ENCODE measurements at regions not wholly inside any gene's neighbourhood (a gene's known extent, or its start where the extent isn't known, plus 50 kb on each side); places are given as distances from the start of the nearest gene placed in this dataset.
A peak's percentile ranks its signal among the peaks of the same experiment; 100 is the strongest.

GRCh38 chr3:126292318-126293070 is 64.7 kb downstream of the KLF15 start:
- Histone ChIP-seq H3K9ac (no peak overlapping the region), H3K79me2 (ENCODE audit: low read depth) (no peaks in the 10 kb centered on the region), H3K27me3 (peaks cover 28% of the 10 kb centered on the region), H3K4me3 (no peak overlapping the region), H3K4me1 (peaks cover 25% of the 10 kb centered on the region), H3K27ac (no peak overlapping the region), H4K20me1 (ENCODE audit: low read depth) (no peaks in the 10 kb centered on the region), H3K36me3 (no peaks in the 10 kb centered on the region), H3K9me3 (ENCODE audit: low read depth) (no peaks in the 10 kb centered on the region), H3K4me2 (no peak overlapping the region), H3F3A (ENCODE audit: low read depth) (peaks cover 24% of the 10 kb centered on the region), H2AFZ (replicated peaks) (no peak overlapping the region)
- H3K9me3 Mint-ChIP-seq, result no peaks in the 10 kb centered on the region
- peaks cover 40% of the 10 kb centered on the region for H3K4me1 Mint-ChIP-seq
- no peak overlapping the region for H3K4me3 Mint-ChIP-seq
- H3K27ac Mint-ChIP-seq, result peak overlapping the region; percentile 1
- no peak for TF ChIP-seq EZH2phosphoT487 (IDR thresholded peaks at IDR 0.05)
- no peak for TF ChIP-seq EZH2 (IDR thresholded peaks at IDR 0.05)
- no peak for TF ChIP-seq CTCF (IDR thresholded peaks at IDR 0.05)
- H3K36me3 Mint-ChIP-seq, result no peaks in the 10 kb centered on the region
- H3K27me3 Mint-ChIP-seq (ENCODE audit: insufficient read depth, low read depth), result peaks cover 13% of the 10 kb centered on the region
- no peak for DNase-seq (ENCODE audit: low spot score)

GRCh38 chr3:126291537-126291936 is 65.7 kb downstream of the KLF15 start:
- no peaks in the 10 kb centered on the region for H3K36me3 Mint-ChIP-seq
- TF ChIP-seq CTCF (IDR thresholded peaks at IDR 0.05), result no peak
- no peak for TF ChIP-seq EZH2phosphoT487 (IDR thresholded peaks at IDR 0.05)
- TF ChIP-seq EZH2 (IDR thresholded peaks at IDR 0.05), result no peak
- no peak overlapping the region for H3K27ac ChIP-seq
- peaks cover 48% of the 10 kb centered on the region for H3K4me1 Mint-ChIP-seq
- H3K9ac ChIP-seq, result no peak overlapping the region
- no peak overlapping the region for H3K4me2 ChIP-seq
- H3K79me2 ChIP-seq (ENCODE audit: low read depth), result no peaks in the 10 kb centered on the region
- H3K27me3 Mint-ChIP-seq (ENCODE audit: insufficient read depth, low read depth), result peaks cover 13% of the 10 kb centered on the region
- no peaks in the 10 kb centered on the region for H3K9me3 Mint-ChIP-seq
- no peak for DNase-seq (ENCODE audit: low spot score)
- H3K4me3 Mint-ChIP-seq, result no peak overlapping the region
- H3K4me3 ChIP-seq, result no peak overlapping the region
- no peak overlapping the region for H2AFZ ChIP-seq (replicated peaks)
- no peaks in the 10 kb centered on the region for H4K20me1 ChIP-seq (ENCODE audit: low read depth)
- peaks cover 32% of the 10 kb centered on the region for H3F3A ChIP-seq (ENCODE audit: low read depth)
- H3K27ac Mint-ChIP-seq, result no peak overlapping the region
- peaks cover 28% of the 10 kb centered on the region for H3K27me3 ChIP-seq
- H3K9me3 ChIP-seq (ENCODE audit: low read depth), result no peaks in the 10 kb centered on the region
- peaks cover 32% of the 10 kb centered on the region for H3K4me1 ChIP-seq
- no peaks in the 10 kb centered on the region for H3K36me3 ChIP-seq

GRCh38 chr3:126291061-126291460 is 66.1 kb downstream of the KLF15 start:
- no peak overlapping the region for H3K9ac ChIP-seq
- no peak overlapping the region for H3K4me3 Mint-ChIP-seq

More at GRCh38 chr3:126291061-126291460, 66.1 kb downstream of the KLF15 start:
- Mint-ChIP-seq H3K36me3 (no peaks in the 10 kb centered on the region), H3K9me3 (no peaks in the 10 kb centered on the region), H3K27me3 (ENCODE audit: insufficient read depth, low read depth) (peaks cover 13% of the 10 kb centered on the region), H3K27ac (no peak overlapping the region), H3K4me1 (peaks cover 50% of the 10 kb centered on the region)
- TF ChIP-seq EZH2 (IDR thresholded peaks at IDR 0.05) (no peak), EZH2phosphoT487 (IDR thresholded peaks at IDR 0.05) (no peak), CTCF (IDR thresholded peaks at IDR 0.05) (no peak)
- no peaks in the 10 kb centered on the region for H4K20me1 ChIP-seq (ENCODE audit: low read depth)
- no peak overlapping the region for H3K4me2 ChIP-seq
- H3K4me1 ChIP-seq, result peaks cover 33% of the 10 kb centered on the region
- H3F3A ChIP-seq (ENCODE audit: low read depth), result peaks cover 37% of the 10 kb centered on the region
- H3K27me3 ChIP-seq, result peaks cover 28% of the 10 kb centered on the region
- no peak overlapping the region for H3K27ac ChIP-seq
- no peak overlapping the region for H3K4me3 ChIP-seq
- H2AFZ ChIP-seq (replicated peaks), result no peak overlapping the region
- H3K9me3 ChIP-seq (ENCODE audit: low read depth), result no peaks in the 10 kb centered on the region
- no peaks in the 10 kb centered on the region for H3K36me3 ChIP-seq
- DNase-seq (ENCODE audit: low spot score), result no peak
- H3K79me2 ChIP-seq (ENCODE audit: low read depth), result no peaks in the 10 kb centered on the region
